ENCODE measurements at regions not wholly inside any gene's neighbourhood (a gene's known extent, or its start where the extent isn't known, plus 50 kb on each side); places are given as distances from the start of the nearest gene placed in this dataset.

GRCh38 chr15:70385711-70386110, 288.0 kb upstream of the TLE3 start:
- Histone ChIP-seq H3F3A (ENCODE audit: control insufficient read depth, insufficient read depth) (no peaks in the 10 kb centered on the region), H3K9me2 (replicated peaks; ENCODE audit: control insufficient read depth, low read length) (no peaks in the 10 kb centered on the region), H3K27me3 (ENCODE audit: control insufficient read depth, low read length) (no peaks in the 10 kb centered on the region; the same call in 1 of the 2 replicates), H3K79me2 (ENCODE audit: control insufficient read depth, low read length) (no peaks in the 10 kb centered on the region), H3K4me3 (ENCODE audit: low read length) (no peak overlapping the region), H4K20me1 (ENCODE audit: control insufficient read depth, insufficient read depth, low read depth, low read length) (no peaks in the 10 kb centered on the region), H3K36me3 (ENCODE audit: control insufficient read depth, low read length) (no peaks in the 10 kb centered on the region), H3K4me2 (ENCODE audit: low read length) (no peak overlapping the region), H3K27ac (ENCODE audit: low read depth, low read length) (no peak overlapping the region), H3K4me1 (ENCODE audit: control insufficient read depth, low read length) (peaks cover 4% of the 10 kb centered on the region; the same call in 1 of the 2 replicates), H3K9me3 (ENCODE audit: control insufficient read depth, insufficient read depth, low read length) (peaks cover 4% of the 10 kb centered on the region; the same call in 1 of the 2 replicates)
- no peak for TF ChIP-seq CTCF (IDR thresholded peaks at IDR 0.05; ENCODE audit: low read depth, low read length, poor library complexity, severe bottlenecking)
- no peak for TF ChIP-seq EZH2phosphoT487 (IDR thresholded peaks at IDR 0.05; ENCODE audit: borderline replicate concordance, low read length)

GRCh38 chr15:70385052-70385451, 287.3 kb upstream of the TLE3 start:
- H3K27me3 ChIP-seq (ENCODE audit: control insufficient read depth, low read length): no peaks in the 10 kb centered on the region
- H4K20me1 ChIP-seq (ENCODE audit: control insufficient read depth, insufficient read depth, low read depth, low read length): no peaks in the 10 kb centered on the region
- H3F3A ChIP-seq (ENCODE audit: control insufficient read depth, insufficient read depth): no peaks in the 10 kb centered on the region
- H3K27ac ChIP-seq (ENCODE audit: low read depth, low read length): no peak overlapping the region
- H3K4me3 ChIP-seq (ENCODE audit: low read length): no peak overlapping the region
- no peaks in the 10 kb centered on the region for H3K36me3 ChIP-seq (ENCODE audit: control insufficient read depth, low read length)
- H3K9me2 ChIP-seq (replicated peaks; ENCODE audit: control insufficient read depth, low read length): no peaks in the 10 kb centered on the region
- H3K9me3 ChIP-seq (ENCODE audit: control insufficient read depth, insufficient read depth, low read length): peaks cover 4% of the 10 kb centered on the region; the same call in 1 of the 2 replicates
- TF ChIP-seq EZH2phosphoT487 (IDR thresholded peaks at IDR 0.05; ENCODE audit: borderline replicate concordance, low read length) (no peak), CTCF (IDR thresholded peaks at IDR 0.05; ENCODE audit: low read depth, low read length, poor library complexity, severe bottlenecking) (no peak)
- H3K4me2 ChIP-seq (ENCODE audit: low read length): no peak overlapping the region
- peaks cover 4% of the 10 kb centered on the region; the same call in 1 of the 2 replicates for H3K4me1 ChIP-seq (ENCODE audit: control insufficient read depth, low read length)
- no peaks in the 10 kb centered on the region for H3K79me2 ChIP-seq (ENCODE audit: control insufficient read depth, low read length)

GRCh38 chr15:70383856-70384255, 286.1 kb upstream of the TLE3 start:
- TF ChIP-seq CTCF (IDR thresholded peaks at IDR 0.05; ENCODE audit: low read depth, low read length, poor library complexity, severe bottlenecking) (no peak), EZH2phosphoT487 (IDR thresholded peaks at IDR 0.05; ENCODE audit: borderline replicate concordance, low read length) (no peak)
- H3K27ac ChIP-seq (ENCODE audit: low read depth, low read length): no peak overlapping the region
- H3K36me3 ChIP-seq (ENCODE audit: control insufficient read depth, low read length): no peaks in the 10 kb centered on the region
- no peaks in the 10 kb centered on the region for H3F3A ChIP-seq (ENCODE audit: control insufficient read depth, insufficient read depth)
- no peaks in the 10 kb centered on the region for H3K9me2 ChIP-seq (replicated peaks; ENCODE audit: control insufficient read depth, low read length)
- no peak overlapping the region for H3K4me2 ChIP-seq (ENCODE audit: low read length)
- no peak overlapping the region for H3K4me3 ChIP-seq (ENCODE audit: low read length)
- H3K27me3 ChIP-seq (ENCODE audit: control insufficient read depth, low read length): no peaks in the 10 kb centered on the region
- H3K9me3 ChIP-seq (ENCODE audit: control insufficient read depth, insufficient read depth, low read length): peaks cover 4% of the 10 kb centered on the region; the same call in 1 of the 2 replicates
- H4K20me1 ChIP-seq (ENCODE audit: control insufficient read depth, insufficient read depth, low read depth, low read length): no peaks in the 10 kb centered on the region
- H3K79me2 ChIP-seq (ENCODE audit: control insufficient read depth, low read length): no peaks in the 10 kb centered on the region
- peaks cover 4% of the 10 kb centered on the region; the same call in 1 of the 2 replicates for H3K4me1 ChIP-seq (ENCODE audit: control insufficient read depth, low read length)
